ENCODE measurements at regions not wholly inside any gene's neighbourhood (a gene's known extent, or its start where the extent isn't known, plus 50 kb on each side); places are given as distances from the start of the nearest gene placed in this dataset.

DNA sequence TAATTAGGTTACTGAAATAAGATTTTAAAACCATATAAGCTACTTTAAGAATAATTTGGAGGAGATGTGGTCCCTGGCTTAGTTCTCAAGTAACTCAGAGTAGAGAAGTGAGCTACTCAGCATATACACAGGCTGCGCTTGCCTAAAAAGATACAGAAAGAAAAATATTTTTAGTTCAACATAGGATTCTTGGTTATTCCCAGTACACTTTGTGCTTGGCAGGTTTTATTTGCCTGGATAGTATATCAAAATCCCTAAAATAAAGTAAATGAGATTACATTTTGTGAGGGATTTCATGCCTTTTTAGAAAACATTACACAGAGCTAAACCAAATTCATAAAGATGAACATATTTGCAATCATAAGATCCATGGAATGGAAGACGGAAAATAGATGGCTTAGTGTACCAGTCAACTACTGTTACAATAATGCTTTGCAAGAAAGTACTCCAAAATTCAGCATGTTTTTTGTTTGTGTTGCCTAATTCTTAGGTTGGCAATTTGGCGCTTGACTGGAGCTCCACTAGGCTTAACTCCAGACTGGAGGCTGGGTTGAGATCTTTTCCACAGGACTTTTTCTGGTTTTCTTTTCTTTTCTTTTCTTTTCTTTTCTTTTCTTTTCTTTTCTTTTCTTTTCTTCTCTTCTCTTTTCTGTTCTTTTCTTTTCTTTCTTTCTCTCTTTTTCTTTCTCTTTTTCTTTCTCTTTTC lies 600.5 kb upstream of the SYT4 start:
- Histone ChIP-seq H3K27ac (ENCODE audit: control insufficient read depth, insufficient read depth, low read length) (no peak overlapping the region), H4K20me1 (ENCODE audit: control insufficient read depth, extremely low read depth, insufficient read depth, low read length) (no peaks in the 10 kb centered on the region), H3K36me3 (ENCODE audit: control insufficient read depth in 2 of 2, extremely low read depth in 1 of 2, insufficient read depth in 2 of 2, low read length in 2 of 2) (no peaks in the 10 kb centered on the region), H3K9me1 (ENCODE audit: control insufficient read depth, extremely low read depth, insufficient read depth, low read length) (no peaks in the 10 kb centered on the region), H3K27me3 (ENCODE audit: control insufficient read depth, extremely low read depth, insufficient read depth, low read length) (no peaks in the 10 kb centered on the region), H3K4me2 (ENCODE audit: control insufficient read depth, extremely low read depth, insufficient read depth, low read depth, low read length) (no peak overlapping the region), H3K9ac (ENCODE audit: control insufficient read depth, extremely low read depth, insufficient read depth, low read length) (no peak overlapping the region), H3K4me1 (ENCODE audit: control insufficient read depth, extremely low read depth, insufficient read depth, low read length) (no peaks in the 10 kb centered on the region), H2AFZ (ENCODE audit: control insufficient read depth, low read length) (no peak overlapping the region), H3K4me3 (ENCODE audit: control insufficient read depth in 2 of 3, extremely low read depth in 1 of 3, insufficient read depth in 2 of 3, low read depth in 1 of 3, low read length in 3 of 3) (no peak overlapping the region), H3K9me3 (ENCODE audit: control insufficient read depth, low read depth, low read length) (no peaks in the 10 kb centered on the region), H3K79me2 (ENCODE audit: control insufficient read depth, insufficient read depth, low read length) (no peaks in the 10 kb centered on the region)
- dilution Hi-C loops (cut with MboI; ENCODE audit: extremely low pct_ligation_motif_present, low sequenced_read_pairs), result no loop called here
- FAIRE-seq (no peak), DNase-seq (ENCODE audit: low read depth, low spot score) (no peak)
- TF ChIP-seq EZH2 (IDR thresholded peaks at IDR 0.05; ENCODE audit: low read length), result no peak
- TF ChIP-seq, protein P1, sequence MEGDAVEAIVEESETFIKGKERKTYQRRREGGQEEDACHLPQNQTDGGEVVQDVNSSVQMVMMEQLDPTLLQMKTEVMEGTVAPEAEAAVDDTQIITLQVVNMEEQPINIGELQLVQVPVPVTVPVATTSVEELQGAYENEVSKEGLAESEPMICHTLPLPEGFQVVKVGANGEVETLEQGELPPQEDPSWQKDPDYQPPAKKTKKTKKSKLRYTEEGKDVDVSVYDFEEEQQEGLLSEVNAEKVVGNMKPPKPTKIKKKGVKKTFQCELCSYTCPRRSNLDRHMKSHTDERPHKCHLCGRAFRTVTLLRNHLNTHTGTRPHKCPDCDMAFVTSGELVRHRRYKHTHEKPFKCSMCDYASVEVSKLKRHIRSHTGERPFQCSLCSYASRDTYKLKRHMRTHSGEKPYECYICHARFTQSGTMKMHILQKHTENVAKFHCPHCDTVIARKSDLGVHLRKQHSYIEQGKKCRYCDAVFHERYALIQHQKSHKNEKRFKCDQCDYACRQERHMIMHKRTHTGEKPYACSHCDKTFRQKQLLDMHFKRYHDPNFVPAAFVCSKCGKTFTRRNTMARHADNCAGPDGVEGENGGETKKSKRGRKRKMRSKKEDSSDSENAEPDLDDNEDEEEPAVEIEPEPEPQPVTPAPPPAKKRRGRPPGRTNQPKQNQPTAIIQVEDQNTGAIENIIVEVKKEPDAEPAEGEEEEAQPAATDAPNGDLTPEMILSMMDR (optimal IDR thresholded peaks at IDR 0.05 in 1 of 3, IDR thresholded peaks at IDR 0.05 in 1 of 3, conservative IDR thresholded peaks at IDR 0.05 in 1 of 3; ENCODE audit: extremely low read depth in 1 of 3, insufficient read depth in 2 of 3, low read length in 3 of 3), result no peak

DNA sequence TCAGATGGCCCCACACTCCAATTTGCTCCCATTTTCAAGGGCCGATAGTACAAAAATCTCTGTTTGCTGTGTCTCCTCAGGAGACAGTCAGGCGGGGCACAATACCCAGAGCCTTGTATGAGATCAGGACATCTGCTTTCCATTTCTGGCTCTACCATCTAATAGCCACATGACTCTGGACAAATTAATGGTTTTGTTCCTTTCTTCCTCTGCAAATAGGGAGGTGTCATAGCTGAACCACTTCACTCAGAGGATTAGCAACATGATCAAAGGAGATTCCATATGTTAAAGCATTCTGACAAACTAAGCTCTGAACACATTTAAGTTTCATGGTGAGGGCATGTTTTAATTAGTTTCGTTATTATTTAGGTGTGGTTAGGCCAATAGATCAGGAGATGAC lies 602.1 kb upstream of the SYT4 start:
- DNase-seq (ENCODE audit: low read depth, low spot score) (no peak), FAIRE-seq (no peak)
- no peak overlapping the region for H3K4me2 ChIP-seq (ENCODE audit: control insufficient read depth, extremely low read depth, insufficient read depth, low read depth, low read length)
- no peak for TF ChIP-seq EZH2 (IDR thresholded peaks at IDR 0.05; ENCODE audit: low read length)
- TF ChIP-seq, protein P1 (optimal IDR thresholded peaks at IDR 0.05 in 1 of 3, IDR thresholded peaks at IDR 0.05 in 1 of 3, conservative IDR thresholded peaks at IDR 0.05 in 1 of 3; ENCODE audit: extremely low read depth in 1 of 3, insufficient read depth in 2 of 3, low read length in 3 of 3), result no peak
- no peaks in the 10 kb centered on the region for H3K79me2 ChIP-seq (ENCODE audit: control insufficient read depth, insufficient read depth, low read length)
- no peaks in the 10 kb centered on the region for H3K9me1 ChIP-seq (ENCODE audit: control insufficient read depth, extremely low read depth, insufficient read depth, low read length)
- H4K20me1 ChIP-seq (ENCODE audit: control insufficient read depth, extremely low read depth, insufficient read depth, low read length), result no peaks in the 10 kb centered on the region
- dilution Hi-C loops (cut with MboI; ENCODE audit: extremely low pct_ligation_motif_present, low sequenced_read_pairs), result no loop called here
- H3K27me3 ChIP-seq (ENCODE audit: control insufficient read depth, extremely low read depth, insufficient read depth, low read length), result no peaks in the 10 kb centered on the region
- H3K36me3 ChIP-seq (ENCODE audit: control insufficient read depth in 2 of 2, extremely low read depth in 1 of 2, insufficient read depth in 2 of 2, low read length in 2 of 2), result no peaks in the 10 kb centered on the region
- no peak overlapping the region for H3K27ac ChIP-seq (ENCODE audit: control insufficient read depth, insufficient read depth, low read length)
- H3K9me3 ChIP-seq (ENCODE audit: control insufficient read depth, low read depth, low read length), result no peaks in the 10 kb centered on the region
- H3K9ac ChIP-seq (ENCODE audit: control insufficient read depth, extremely low read depth, insufficient read depth, low read length), result no peak overlapping the region
- no peaks in the 10 kb centered on the region for H3K4me1 ChIP-seq (ENCODE audit: control insufficient read depth, extremely low read depth, insufficient read depth, low read length)
- H2AFZ ChIP-seq (ENCODE audit: control insufficient read depth, low read length), result no peak overlapping the region
- no peak overlapping the region for H3K4me3 ChIP-seq (ENCODE audit: control insufficient read depth in 2 of 3, extremely low read depth in 1 of 3, insufficient read depth in 2 of 3, low read depth in 1 of 3, low read length in 3 of 3)

Measured in keratinocyte (primary cell).